ENCODE measurements at regions not wholly inside any gene's neighbourhood (a gene's known extent, or its start where the extent isn't known, plus 50 kb on each side); places are given as distances from the start of the nearest gene placed in this dataset.

DNA sequence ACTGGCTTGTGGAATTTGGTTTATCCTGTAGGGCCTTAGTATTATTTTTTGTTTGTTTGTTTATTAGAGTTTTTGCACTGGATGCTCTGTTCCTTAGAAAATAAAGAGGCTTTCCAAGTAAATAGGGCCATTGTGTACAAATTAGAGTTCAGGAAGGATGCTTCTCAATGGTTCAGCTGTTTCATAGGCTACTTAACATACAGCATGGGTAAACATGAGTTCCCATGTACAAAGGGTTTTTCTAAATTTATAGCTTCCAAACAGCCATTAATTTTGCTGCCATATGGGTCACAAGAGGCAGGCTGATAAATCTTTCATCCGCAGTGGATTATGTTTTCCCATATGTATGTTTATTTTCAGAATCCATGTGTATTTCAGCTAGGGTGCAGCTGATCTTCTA is 121.6 kb upstream of the WDR11 start:
- no peak overlapping the region for H3K23ac ChIP-seq (ENCODE audit: low read length)
- H3K27me3 ChIP-seq (ENCODE audit: insufficient read depth, low read length): no peaks in the 10 kb centered on the region
- no peak overlapping the region for H3K4me3 ChIP-seq (ENCODE audit: low read depth, low read length)
- WGBS (ENCODE audit: extremely low coverage, insufficient coverage, insufficient read length): no CpG with 5 or more reads among the region's 1 CpG
- H3K4ac ChIP-seq (ENCODE audit: low read depth, low read length): no peak overlapping the region
- no peak overlapping the region for H3K14ac ChIP-seq (ENCODE audit: low read length)
- no peak overlapping the region for H4K12ac ChIP-seq (ENCODE audit: low read depth, low read length)
- H3K9me3 ChIP-seq (ENCODE audit: insufficient read depth, low read depth, low read length): no peaks in the 10 kb centered on the region
- H4K8ac ChIP-seq (ENCODE audit: low read depth, low read length): no peak overlapping the region
- no peak overlapping the region for H3K18ac ChIP-seq (ENCODE audit: low read length)
- no peak overlapping the region for H3K9ac ChIP-seq (ENCODE audit: low read length)
- no peak overlapping the region for H2BK5ac ChIP-seq (ENCODE audit: low read depth, low read length, poor library complexity)
- no peaks in the 10 kb centered on the region for H3K36me3 ChIP-seq (ENCODE audit: control insufficient read depth in 1 of 2, insufficient read depth in 2 of 2, low read length in 2 of 2)
- H3K79me1 ChIP-seq (ENCODE audit: low read length): no peaks in the 10 kb centered on the region
- H2BK120ac ChIP-seq (ENCODE audit: insufficient read depth, low read length, poor library complexity): no peak overlapping the region
- H2BK12ac ChIP-seq (ENCODE audit: low read length): no peak overlapping the region
- no peaks in the 10 kb centered on the region for H3K4me1 ChIP-seq (ENCODE audit: control insufficient read depth in 1 of 2, insufficient read depth in 2 of 2, low read length in 2 of 2)
- DNase-seq: no peak
- no peak overlapping the region for H4K91ac ChIP-seq (ENCODE audit: low read depth, low read length)
- H3K79me2 ChIP-seq (ENCODE audit: control insufficient read depth, insufficient read depth, low read length, poor library complexity): no peaks in the 10 kb centered on the region
- H2AK5ac ChIP-seq (ENCODE audit: low read length): no peak overlapping the region
- no peak overlapping the region for H3K27ac ChIP-seq (ENCODE audit: low read depth, low read length)
- H2AFZ ChIP-seq (ENCODE audit: insufficient read depth, low read length, poor library complexity): no peak overlapping the region
- no peak overlapping the region for H3K4me2 ChIP-seq (ENCODE audit: low read length)

DNA sequence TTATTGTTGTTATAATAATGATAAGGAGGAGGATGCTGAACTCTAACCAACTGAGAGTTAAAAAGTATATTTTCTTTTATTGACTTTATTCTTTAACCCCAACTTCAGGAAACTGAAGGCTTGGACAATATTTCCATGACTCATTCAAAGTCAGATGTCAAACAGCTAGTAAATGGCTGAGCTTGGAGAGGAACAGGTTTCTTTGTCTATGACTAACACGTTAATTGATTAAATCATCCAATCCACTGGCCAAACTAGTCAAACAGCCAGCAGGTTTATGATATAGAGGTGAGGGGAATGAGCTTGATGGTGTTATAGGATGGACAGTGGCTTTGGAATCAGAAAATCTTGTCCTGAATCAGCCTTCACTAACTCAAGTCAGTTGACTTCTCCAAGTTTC is 119.1 kb upstream of the WDR11 start:
- no peak overlapping the region for H4K91ac ChIP-seq (ENCODE audit: low read depth, low read length)
- H3K27ac ChIP-seq (ENCODE audit: low read depth, low read length): no peak overlapping the region
- WGBS (ENCODE audit: extremely low coverage, insufficient coverage, insufficient read length): no CpG with 5 or more reads among the region's 1 CpG
- no peak overlapping the region for H2BK120ac ChIP-seq (ENCODE audit: insufficient read depth, low read length, poor library complexity)
- no peak overlapping the region for H3K4me2 ChIP-seq (ENCODE audit: low read length)
- H2AK5ac ChIP-seq (ENCODE audit: low read length): no peak overlapping the region
- H3K36me3 ChIP-seq (ENCODE audit: control insufficient read depth in 1 of 2, insufficient read depth in 2 of 2, low read length in 2 of 2): no peaks in the 10 kb centered on the region
- no peaks in the 10 kb centered on the region for H3K4me1 ChIP-seq (ENCODE audit: control insufficient read depth in 1 of 2, insufficient read depth in 2 of 2, low read length in 2 of 2)
- H3K27me3 ChIP-seq (ENCODE audit: insufficient read depth, low read length): no peaks in the 10 kb centered on the region
- no peak overlapping the region for H4K8ac ChIP-seq (ENCODE audit: low read depth, low read length)
- H3K79me2 ChIP-seq (ENCODE audit: control insufficient read depth, insufficient read depth, low read length, poor library complexity): no peaks in the 10 kb centered on the region
- no peak overlapping the region for H3K4me3 ChIP-seq (ENCODE audit: low read depth, low read length)
- no peak overlapping the region for H3K18ac ChIP-seq (ENCODE audit: low read length)
- no peak overlapping the region for H2BK12ac ChIP-seq (ENCODE audit: low read length)
- no peak overlapping the region for H3K23ac ChIP-seq (ENCODE audit: low read length)
- H4K12ac ChIP-seq (ENCODE audit: low read depth, low read length): no peak overlapping the region
- H3K14ac ChIP-seq (ENCODE audit: low read length): no peak overlapping the region
- no peak overlapping the region for H3K9ac ChIP-seq (ENCODE audit: low read length)
- no peak overlapping the region for H2AFZ ChIP-seq (ENCODE audit: insufficient read depth, low read length, poor library complexity)
- peak in 1 of 2 donors; percentile 37 for DNase-seq
- H2BK5ac ChIP-seq (ENCODE audit: low read depth, low read length, poor library complexity): no peak overlapping the region
- no peaks in the 10 kb centered on the region for H3K9me3 ChIP-seq (ENCODE audit: insufficient read depth, low read depth, low read length)
- no peaks in the 10 kb centered on the region for H3K79me1 ChIP-seq (ENCODE audit: low read length)
- no peak overlapping the region for H3K4ac ChIP-seq (ENCODE audit: low read depth, low read length)

DNA sequence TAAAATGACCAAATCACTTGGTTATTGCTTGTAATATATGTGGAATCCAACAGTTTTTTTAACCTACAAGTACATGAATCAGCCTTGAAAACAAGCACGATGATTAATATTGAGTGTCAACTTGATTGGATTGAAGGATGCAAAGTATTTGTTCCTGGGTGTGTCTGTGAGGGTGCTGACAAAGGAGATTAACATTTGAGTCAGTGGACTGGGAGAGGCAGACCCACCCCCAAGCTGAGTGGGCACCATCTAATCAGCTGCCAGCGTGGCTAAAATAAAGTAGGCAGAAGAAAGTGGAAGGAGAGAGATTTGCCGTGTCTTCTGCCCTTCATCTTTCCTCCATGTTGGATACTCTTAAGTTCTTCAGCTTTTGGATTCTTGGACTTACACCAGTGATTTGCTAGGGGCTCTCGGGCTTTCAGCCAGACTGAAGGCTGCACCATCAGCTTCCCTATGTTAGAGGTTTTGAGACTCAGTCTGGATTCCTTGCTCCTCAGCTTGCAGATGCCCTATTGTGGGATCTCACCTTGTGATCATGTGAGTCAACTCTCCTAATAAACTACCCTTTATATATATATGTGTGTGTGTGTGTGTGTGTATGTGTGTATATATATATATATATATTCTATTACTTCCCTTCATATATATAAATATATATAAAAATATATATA is 118.4 kb upstream of the WDR11 start:
- Histone ChIP-seq H2AK5ac (ENCODE audit: low read length) (no peak overlapping the region), H3K27ac (ENCODE audit: low read depth, low read length) (no peak overlapping the region), H3K4ac (ENCODE audit: low read depth, low read length) (no peak overlapping the region), H3K23ac (ENCODE audit: low read length) (no peak overlapping the region), H3K9me3 (ENCODE audit: insufficient read depth, low read depth, low read length) (no peaks in the 10 kb centered on the region), H3K79me1 (ENCODE audit: low read length) (no peaks in the 10 kb centered on the region), H2BK5ac (ENCODE audit: low read depth, low read length, poor library complexity) (no peak overlapping the region), H2BK12ac (ENCODE audit: low read length) (no peak overlapping the region), H3K14ac (ENCODE audit: low read length) (no peak overlapping the region), H3K9ac (ENCODE audit: low read length) (no peak overlapping the region), H3K36me3 (ENCODE audit: control insufficient read depth in 1 of 2, insufficient read depth in 2 of 2, low read length in 2 of 2) (no peaks in the 10 kb centered on the region), H3K4me3 (ENCODE audit: low read depth, low read length) (no peak overlapping the region), H2BK120ac (ENCODE audit: insufficient read depth, low read length, poor library complexity) (no peak overlapping the region), H4K12ac (ENCODE audit: low read depth, low read length) (no peak overlapping the region), H3K18ac (ENCODE audit: low read length) (no peak overlapping the region), H2AFZ (ENCODE audit: insufficient read depth, low read length, poor library complexity) (no peak overlapping the region), H3K79me2 (ENCODE audit: control insufficient read depth, insufficient read depth, low read length, poor library complexity) (no peaks in the 10 kb centered on the region), H4K8ac (ENCODE audit: low read depth, low read length) (no peak overlapping the region), H3K4me1 (ENCODE audit: control insufficient read depth in 1 of 2, insufficient read depth in 2 of 2, low read length in 2 of 2) (no peaks in the 10 kb centered on the region), H4K91ac (ENCODE audit: low read depth, low read length) (no peak overlapping the region), H3K27me3 (ENCODE audit: insufficient read depth, low read length) (no peaks in the 10 kb centered on the region), H3K4me2 (ENCODE audit: low read length) (no peak overlapping the region)
- WGBS (ENCODE audit: extremely low coverage, insufficient coverage, insufficient read length): no CpG with 5 or more reads among the region's 4 CpGs
- DNase-seq: no peak

DNA sequence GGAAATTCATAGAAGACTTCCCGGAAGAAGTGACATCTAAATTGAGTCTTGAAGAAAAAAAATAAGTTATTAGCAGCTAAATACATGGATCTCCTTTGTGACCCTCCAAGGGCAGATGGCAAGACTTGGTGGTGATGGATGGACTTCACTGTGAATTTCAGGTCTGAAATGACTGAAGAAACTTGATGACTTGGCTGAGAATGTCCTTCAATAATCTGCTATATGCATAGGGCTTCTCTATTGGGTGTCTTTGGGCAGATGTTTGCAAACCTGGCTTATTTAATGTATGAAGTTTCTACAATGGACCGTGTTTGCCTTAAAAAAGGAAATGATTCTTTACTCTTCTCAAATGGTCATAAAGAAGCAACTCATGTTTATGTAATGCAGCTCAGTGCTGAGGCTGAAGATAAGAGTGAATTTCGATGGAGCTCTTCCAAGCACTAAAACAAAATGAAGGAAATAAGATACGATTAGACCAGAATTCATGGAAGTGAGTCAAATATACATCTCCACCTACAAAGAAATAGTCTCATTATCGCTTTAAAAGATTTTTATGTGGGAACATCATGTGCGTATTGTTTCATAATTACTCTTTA is 116.6 kb upstream of the WDR11 start:
- Histone ChIP-seq H2AK5ac (ENCODE audit: low read length) (no peak overlapping the region), H4K12ac (ENCODE audit: low read depth, low read length) (no peak overlapping the region), H3K27ac (ENCODE audit: low read depth, low read length) (no peak overlapping the region), H3K23ac (ENCODE audit: low read length) (no peak overlapping the region), H4K91ac (ENCODE audit: low read depth, low read length) (no peak overlapping the region), H2BK5ac (ENCODE audit: low read depth, low read length, poor library complexity) (no peak overlapping the region), H3K9me3 (ENCODE audit: insufficient read depth, low read depth, low read length) (no peaks in the 10 kb centered on the region), H3K4me2 (ENCODE audit: low read length) (no peak overlapping the region), H2BK12ac (ENCODE audit: low read length) (no peak overlapping the region), H3K18ac (ENCODE audit: low read length) (no peak overlapping the region), H3K14ac (ENCODE audit: low read length) (no peak overlapping the region), H3K4ac (ENCODE audit: low read depth, low read length) (no peak overlapping the region), H3K79me1 (ENCODE audit: low read length) (no peaks in the 10 kb centered on the region), H3K9ac (ENCODE audit: low read length) (no peak overlapping the region), H3K79me2 (ENCODE audit: control insufficient read depth, insufficient read depth, low read length, poor library complexity) (no peaks in the 10 kb centered on the region), H3K36me3 (ENCODE audit: control insufficient read depth in 1 of 2, insufficient read depth in 2 of 2, low read length in 2 of 2) (no peaks in the 10 kb centered on the region), H4K8ac (ENCODE audit: low read depth, low read length) (no peak overlapping the region), H2AFZ (ENCODE audit: insufficient read depth, low read length, poor library complexity) (no peak overlapping the region), H2BK120ac (ENCODE audit: insufficient read depth, low read length, poor library complexity) (no peak overlapping the region), H3K27me3 (ENCODE audit: insufficient read depth, low read length) (no peaks in the 10 kb centered on the region), H3K4me1 (ENCODE audit: control insufficient read depth in 1 of 2, insufficient read depth in 2 of 2, low read length in 2 of 2) (no peaks in the 10 kb centered on the region), H3K4me3 (ENCODE audit: low read depth, low read length) (no peak overlapping the region)
- DNase-seq: no peak
- no CpG with 5 or more reads among the region's 6 CpGs for WGBS (ENCODE audit: extremely low coverage, insufficient coverage, insufficient read length)

Measured in trophoblast cell (in vitro differentiated cells and primary cell).